WI38 (cell line): ENCODE measurements at regions not wholly inside any gene's neighbourhood (a gene's known extent, or its start where the extent isn't known, plus 50 kb on each side); places are given as distances from the start of the nearest gene placed in this dataset.
"Not testable (repeated sequence)": the region's sequence is repeated elsewhere in the genome, so short reads cannot be mapped to it uniquely, and the experiment has no call there.

Experiments
- H3K4me3 ChIP-seq: 2 replicates; pipeline ENCODE4 v1.5.1; 2011; ENCODE audit warnings: low read depth, mild to moderate bottlenecking, control low read depth, low read length
- CTCF ChIP-seq: IDR thresholded peaks from 2 replicates; pipeline ENCODE4 v1.5.1; 2012; ENCODE audit warnings: low read depth, mild to moderate bottlenecking, control low read depth, low read length

GRCh38 chr7:65268782-65269149 lies 104.9 kb upstream of the ZNF92 start:
- no peak for TF ChIP-seq CTCF
- no peak overlapping the region for H3K4me3 ChIP-seq

GRCh38 chr7:65265933-65266519 lies 107.6 kb upstream of the ZNF92 start:
- no peak for TF ChIP-seq CTCF
- H3K4me3 ChIP-seq, result no peak overlapping the region

- no peak overlapping the region for H3K4me3 ChIP-seq
- no peak for TF ChIP-seq CTCF
Measured at GRCh38 chr7:65264258-65264657, 109.4 kb upstream of the ZNF92 start.

GRCh38 chr7:65260673-65261072 lies 113.0 kb upstream of the ZNF92 start:
- H3K4me3 ChIP-seq, result not testable (repeated sequence)

GRCh38 chr7:65259864-65260525 lies 113.7 kb upstream of the ZNF92 start:
- not testable (repeated sequence) for H3K4me3 ChIP-seq

- H3K4me3 ChIP-seq, result no peak overlapping the region
Measured at GRCh38 chr7:65254061-65254460, 119.6 kb upstream of the ZNF92 start.

GRCh38 chr7:65251851-65252620 lies 121.6 kb upstream of the ZNF92 start:
- no peak for TF ChIP-seq CTCF
- peak overlapping the region; percentile 53 for H3K4me3 ChIP-seq

More at GRCh38 chr7:65254061-65254460, 119.6 kb upstream of the ZNF92 start:
- TF ChIP-seq CTCF, result no peak

- no peak for TF ChIP-seq CTCF
Measured at GRCh38 chr7:65250697-65251395, 122.8 kb upstream of the ZNF92 start.

More at GRCh38 chr7:65250697-65251395, 122.8 kb upstream of the ZNF92 start:
- H3K4me3 ChIP-seq, result no peak overlapping the region
